HG02840 (cell line): ENCODE measurements at regions not wholly inside any gene's neighbourhood (a gene's known extent, or its start where the extent isn't known, plus 50 kb on each side); places are given as distances from the start of the nearest gene placed in this dataset.
"Not testable (repeated sequence)": the region's sequence is repeated elsewhere in the genome, so short reads cannot be mapped to it uniquely, and the experiment has no call there.

Source experiments
- ATAC-seq: cut with Tn5 transposase; IDR thresholded peaks from one replicate; pipeline ENCODE4 v1.9.1; 2021; ENCODE audit warnings: mild to moderate bottlenecking, moderate library complexity, moderate number of reproducible peaks; ENCODE audit not compliant: unreplicated experiment, low FRiP score

GRCh38 chr1:104018922-104019674 is 269.4 kb downstream of the AMY1C start:
- ATAC-seq = no peak

- ATAC-seq = no peak
Observed at GRCh38 chr1:104019675-104020049, 270.0 kb downstream of the AMY1C start.

- no peak for ATAC-seq
Observed at GRCh38 chr1:104028416-104029035, 278.8 kb downstream of the AMY1C start.

GRCh38 chr1:104029456-104029970 is 279.8 kb downstream of the AMY1C start:
- no peak for ATAC-seq

- no peak for ATAC-seq
Observed at GRCh38 chr1:104056786-104057185, 307.1 kb downstream of the AMY1C start.

GRCh38 chr1:104057219-104057898 is 307.7 kb downstream of the AMY1C start:
- not testable (repeated sequence) for ATAC-seq

- ATAC-seq = not testable (repeated sequence)
Observed at GRCh38 chr1:104061637-104062036, 311.9 kb downstream of the AMY1C start.

- no peak for ATAC-seq
Observed at GRCh38 chr1:104064399-104064798, 314.7 kb downstream of the AMY1C start.

GRCh38 chr1:104072915-104073371 is 323.2 kb downstream of the AMY1C start:
- no peak for ATAC-seq

GRCh38 chr1:104073463-104073902 is 323.8 kb downstream of the AMY1C start:
- ATAC-seq = no peak

GRCh38 chr1:104082221-104082620 is 332.5 kb downstream of the AMY1C start:
- no peak for ATAC-seq

GRCh38 chr1:104084380-104084779 is 334.7 kb downstream of the AMY1C start:
- no peak for ATAC-seq

- ATAC-seq = no peak
Observed at GRCh38 chr1:104092698-104093097, 343.0 kb downstream of the AMY1C start.

- no peak for ATAC-seq
Observed at GRCh38 chr1:104098837-104099236, 349.1 kb downstream of the AMY1C start.

- ATAC-seq = no peak
Observed at GRCh38 chr1:104100115-104100514, 350.4 kb downstream of the AMY1C start.

- no peak for ATAC-seq
Observed at GRCh38 chr1:104105465-104105864, 355.8 kb downstream of the AMY1C start.

GRCh38 chr1:104120525-104120924 is 370.8 kb downstream of the AMY1C start:
- ATAC-seq = no peak

- ATAC-seq = no peak
Observed at GRCh38 chr1:104121271-104121670, 371.6 kb downstream of the AMY1C start.

GRCh38 chr1:104125266-104125665 is 375.6 kb downstream of the AMY1C start:
- no peak for ATAC-seq

- ATAC-seq = no peak
Observed at GRCh38 chr1:104125970-104126369, 376.3 kb downstream of the AMY1C start.

- ATAC-seq = no peak
Observed at GRCh38 chr1:104132382-104132973, 382.8 kb downstream of the AMY1C start.
